ENCODE measurements at regions not wholly inside any gene's neighbourhood (a gene's known extent, or its start where the extent isn't known, plus 50 kb on each side); places are given as distances from the start of the nearest gene placed in this dataset.

DNA sequence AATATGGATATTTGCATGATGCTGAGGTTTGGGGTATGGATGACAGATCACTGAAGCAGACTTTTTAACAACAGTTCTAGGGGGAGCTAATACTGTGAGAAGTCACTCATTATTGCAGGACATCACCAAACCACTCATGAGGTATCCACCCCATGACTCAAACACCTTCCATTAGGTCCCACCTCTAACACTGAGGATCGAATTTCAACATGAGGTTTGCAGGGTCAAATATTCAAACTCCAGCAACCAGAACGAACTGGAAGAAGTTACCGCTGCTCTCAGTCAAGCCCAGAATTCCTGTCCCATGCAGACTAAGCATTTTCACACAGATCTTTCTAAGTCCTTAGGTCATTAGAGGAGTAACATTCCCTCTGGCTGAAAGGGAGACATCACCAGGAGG is 758.9 kb downstream of the UQCRFS1 start:
- TF ChIP-seq, protein P1, sequence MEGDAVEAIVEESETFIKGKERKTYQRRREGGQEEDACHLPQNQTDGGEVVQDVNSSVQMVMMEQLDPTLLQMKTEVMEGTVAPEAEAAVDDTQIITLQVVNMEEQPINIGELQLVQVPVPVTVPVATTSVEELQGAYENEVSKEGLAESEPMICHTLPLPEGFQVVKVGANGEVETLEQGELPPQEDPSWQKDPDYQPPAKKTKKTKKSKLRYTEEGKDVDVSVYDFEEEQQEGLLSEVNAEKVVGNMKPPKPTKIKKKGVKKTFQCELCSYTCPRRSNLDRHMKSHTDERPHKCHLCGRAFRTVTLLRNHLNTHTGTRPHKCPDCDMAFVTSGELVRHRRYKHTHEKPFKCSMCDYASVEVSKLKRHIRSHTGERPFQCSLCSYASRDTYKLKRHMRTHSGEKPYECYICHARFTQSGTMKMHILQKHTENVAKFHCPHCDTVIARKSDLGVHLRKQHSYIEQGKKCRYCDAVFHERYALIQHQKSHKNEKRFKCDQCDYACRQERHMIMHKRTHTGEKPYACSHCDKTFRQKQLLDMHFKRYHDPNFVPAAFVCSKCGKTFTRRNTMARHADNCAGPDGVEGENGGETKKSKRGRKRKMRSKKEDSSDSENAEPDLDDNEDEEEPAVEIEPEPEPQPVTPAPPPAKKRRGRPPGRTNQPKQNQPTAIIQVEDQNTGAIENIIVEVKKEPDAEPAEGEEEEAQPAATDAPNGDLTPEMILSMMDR (IDR thresholded peaks at IDR 0.05 in 8 of 11, conservative IDR thresholded peaks at IDR 0.05 in 3 of 11), result no peak
- no peak for TF ChIP-seq POLR2A (IDR thresholded peaks at IDR 0.05)
- TF ChIP-seq POLR2AphosphoS5 (IDR thresholded peaks at IDR 0.05), result no peak
- intact Hi-C loops (cut with DNase I; ENCODE audit: low total_unique reads), result no loop called here

DNA sequence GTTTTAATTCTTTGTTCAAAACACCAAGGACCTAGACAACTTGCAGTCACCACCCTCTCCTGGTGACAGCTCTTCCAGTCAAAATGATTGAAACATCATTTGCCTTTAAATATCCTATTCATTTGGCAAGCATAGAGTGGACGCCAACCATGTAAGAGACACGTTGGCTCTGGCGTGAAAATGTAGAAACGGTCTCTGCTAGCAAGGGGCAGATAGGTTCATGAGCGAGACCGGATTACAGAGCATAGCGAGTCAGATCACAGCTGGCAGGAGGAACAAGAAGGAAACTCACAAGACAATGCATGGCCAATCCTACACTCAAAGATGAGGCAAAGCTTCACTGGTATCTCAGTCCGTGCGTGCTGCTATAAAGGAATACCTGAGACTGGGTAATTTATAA is 759.5 kb downstream of the UQCRFS1 start:
- Histone ChIP-seq H3K9me3 (no peaks in the 10 kb centered on the region), H3K4me3 (no peak overlapping the region), H3K27me3 (replicated peaks in 1 of 7) (no peaks in the 10 kb centered on the region), H3K36me3 (no peaks in the 10 kb centered on the region), H3K4me1 (no peaks in the 10 kb centered on the region), H3K27ac (no peak overlapping the region)
- TF ChIP-seq, protein P1 (IDR thresholded peaks at IDR 0.05 in 8 of 11, conservative IDR thresholded peaks at IDR 0.05 in 3 of 11), result no peak
- no peak for TF ChIP-seq POLR2A (IDR thresholded peaks at IDR 0.05)
- no peak for TF ChIP-seq POLR2AphosphoS5 (IDR thresholded peaks at IDR 0.05)
- 81 to 98% (median 93%) methylated on average over 9 of the region's 9 CpGs for WGBS, 5 donors
- intact Hi-C loops (cut with DNase I; ENCODE audit: low total_unique reads), result no loop called here
- no peak for DNase-seq

More for the DNA sequence above, 758.9 kb downstream of the UQCRFS1 start:
- Histone ChIP-seq H3K27ac (no peak overlapping the region), H3K4me3 (no peak overlapping the region), H3K4me1 (no peaks in the 10 kb centered on the region), H3K36me3 (no peaks in the 10 kb centered on the region), H3K27me3 (replicated peaks in 1 of 7) (no peaks in the 10 kb centered on the region), H3K9me3 (no peaks in the 10 kb centered on the region)
- DNase-seq, result no peak
- WGBS, 5 donors, result 68 to 85% (median 79%) methylated on average over 3 of the region's 3 CpGs

- TF ChIP-seq POLR2AphosphoS5 (IDR thresholded peaks at IDR 0.05), result no peak
- TF ChIP-seq, protein P1 (IDR thresholded peaks at IDR 0.05 in 8 of 11, conservative IDR thresholded peaks at IDR 0.05 in 3 of 11), result no peak
- TF ChIP-seq POLR2A (IDR thresholded peaks at IDR 0.05), result no peak
- no peak overlapping the region for H3K27ac ChIP-seq
- WGBS, 5 donors, result 75 to 87% (median 82%) methylated on average over 1 of the region's 1 CpG
- H3K36me3 ChIP-seq, result no peaks in the 10 kb centered on the region
- no peaks in the 10 kb centered on the region for H3K27me3 ChIP-seq (replicated peaks in 1 of 7)
- no peak for DNase-seq
- H3K9me3 ChIP-seq, result peaks cover 0 to 2% (median 0%) of the 10 kb centered on the region in 8 donors
- intact Hi-C loops (cut with DNase I; ENCODE audit: low total_unique reads), result no loop called here
- no peak overlapping the region for H3K4me3 ChIP-seq
- H3K4me1 ChIP-seq, result no peaks in the 10 kb centered on the region
These were observed 763.1 kb downstream of the UQCRFS1 start for GRCh38 chr19:28449803-28450202.

- no peak for TF ChIP-seq POLR2A (IDR thresholded peaks at IDR 0.05)
- TF ChIP-seq POLR2AphosphoS5 (IDR thresholded peaks at IDR 0.05), result no peak
- TF ChIP-seq, protein P1 (IDR thresholded peaks at IDR 0.05 in 8 of 11, conservative IDR thresholded peaks at IDR 0.05 in 3 of 11), result no peak
- no peaks in the 10 kb centered on the region for H3K36me3 ChIP-seq
- 89 to 94% (median 93%) methylated on average over 12 of the region's 12 CpGs for WGBS, 5 donors
- no peak overlapping the region for H3K4me3 ChIP-seq
- intact Hi-C loops (cut with DNase I; ENCODE audit: low total_unique reads), result no loop called here
- H3K27ac ChIP-seq, result no peak overlapping the region
- H3K4me1 ChIP-seq, result peaks cover 0 to 7% (median 0%) of the 10 kb centered on the region in 6 donors
- DNase-seq, result no peak
- peaks cover 0 to 9% (median 0%) of the 10 kb centered on the region in 8 donors for H3K9me3 ChIP-seq
- H3K27me3 ChIP-seq (replicated peaks in 1 of 7), result no peaks in the 10 kb centered on the region
These were observed 766.4 kb downstream of the UQCRFS1 start for GRCh38 chr19:28446511-28446910.

Measured in spleen (tissue), 11 donors.